NCI-H1694 treated with DMSO at 0.1 percent for 48 hours (cell line): ENCODE measurements at regions not wholly inside any gene's neighbourhood (a gene's known extent, or its start where the extent isn't known, plus 50 kb on each side); places are given as distances from the start of the nearest gene placed in this dataset.
"Not testable (repeated sequence)": the region's sequence is repeated elsewhere in the genome, so short reads cannot be mapped to it uniquely, and the experiment has no call there.

Experiments
- DNase-seq: peaks from one replicate; lab custom pipeline; 2025; lab: John Stamatoyannopoulos, UW

GRCh38 chr12:76971216-76971879 lies 92.5 kb upstream of the CSRP2 start:
- not testable (repeated sequence) for DNase-seq

GRCh38 chr12:76967181-76967885 lies 88.5 kb upstream of the CSRP2 start:
- peak; percentile 6 for DNase-seq

GRCh38 chr12:76964784-76965571 lies 86.2 kb upstream of the CSRP2 start:
- DNase-seq = no peak

- DNase-seq = no peak
Measured at GRCh38 chr12:76962099-76962498, 83.3 kb upstream of the CSRP2 start.

GRCh38 chr12:76957301-76957700 lies 78.5 kb upstream of the CSRP2 start:
- peak; percentile 8 for DNase-seq

GRCh38 chr12:76952995-76953394 lies 74.2 kb upstream of the CSRP2 start:
- no peak for DNase-seq

GRCh38 chr12:76948879-76949278 lies 70.1 kb upstream of the CSRP2 start:
- DNase-seq = no peak

GRCh38 chr12:76947304-76947703 lies 68.5 kb upstream of the CSRP2 start:
- no peak for DNase-seq

GRCh38 chr12:76946446-76946845 lies 67.6 kb upstream of the CSRP2 start:
- DNase-seq = no peak

GRCh38 chr12:76945867-76946266 lies 67.0 kb upstream of the CSRP2 start:
- no peak for DNase-seq

GRCh38 chr12:76944892-76945291 lies 66.1 kb upstream of the CSRP2 start:
- DNase-seq = no peak

GRCh38 chr12:76943008-76943407 lies 64.2 kb upstream of the CSRP2 start:
- DNase-seq = no peak

GRCh38 chr12:76942267-76942666 lies 63.4 kb upstream of the CSRP2 start:
- DNase-seq = no peak

- no peak for DNase-seq
Measured at GRCh38 chr12:76940671-76941445, 62.0 kb upstream of the CSRP2 start.

GRCh38 chr12:76939701-76940100 lies 60.9 kb upstream of the CSRP2 start:
- no peak for DNase-seq

GRCh38 chr12:76936275-76937193 lies 57.7 kb upstream of the CSRP2 start:
- no peak for DNase-seq

- DNase-seq = not testable (repeated sequence)
Measured at GRCh38 chr12:76933392-76933791, 54.6 kb upstream of the CSRP2 start.

GRCh38 chr12:76929499-76929898 lies 50.7 kb upstream of the CSRP2 start:
- no peak for DNase-seq
